ENCODE measurements at regions not wholly inside any gene's neighbourhood (a gene's known extent, or its start where the extent isn't known, plus 50 kb on each side); places are given as distances from the start of the nearest gene placed in this dataset.

GRCh38 chr17:73694491-73694890, 50.2 kb upstream of the SDK2 start:
- DNase-seq = no peak

GRCh38 chr17:73695035-73695738, 50.9 kb upstream of the SDK2 start:
- DNase-seq = no peak

GRCh38 chr17:73696251-73696650, 52.0 kb upstream of the SDK2 start:
- no peak for DNase-seq

- DNase-seq = no peak
Measured at GRCh38 chr17:73697872-73698271, 53.6 kb upstream of the SDK2 start.

GRCh38 chr17:73698966-73699365, 54.7 kb upstream of the SDK2 start:
- DNase-seq = no peak

GRCh38 chr17:73701701-73702100, 57.5 kb upstream of the SDK2 start:
- DNase-seq = no peak

GRCh38 chr17:73703192-73703591, 58.9 kb upstream of the SDK2 start:
- no peak for DNase-seq

- no peak for DNase-seq
Measured at GRCh38 chr17:73703917-73704316, 59.7 kb upstream of the SDK2 start.

- DNase-seq = peak; percentile 94
Measured at GRCh38 chr17:73705594-73705993, 61.3 kb upstream of the SDK2 start.

GRCh38 chr17:73706428-73706827, 62.2 kb upstream of the SDK2 start:
- no peak for DNase-seq

GRCh38 chr17:73706858-73707257, 62.6 kb upstream of the SDK2 start:
- DNase-seq = peak; percentile 37

- DNase-seq = no peak
Measured at GRCh38 chr17:73707358-73707757, 63.1 kb upstream of the SDK2 start.

GRCh38 chr17:73710095-73710592, 65.9 kb upstream of the SDK2 start:
- DNase-seq = peak; percentile 61

GRCh38 chr17:73711184-73711583, 66.9 kb upstream of the SDK2 start:
- DNase-seq = no peak

- no peak for DNase-seq
Measured at GRCh38 chr17:73711916-73712315, 67.7 kb upstream of the SDK2 start.

- no peak for DNase-seq
Measured at GRCh38 chr17:73713136-73713535, 68.9 kb upstream of the SDK2 start.

- DNase-seq = no peak
Measured at GRCh38 chr17:73715769-73716168, 71.5 kb upstream of the SDK2 start.

GRCh38 chr17:73717690-73718089, 73.4 kb upstream of the SDK2 start:
- DNase-seq = no peak

GRCh38 chr17:73718362-73718761, 74.1 kb upstream of the SDK2 start:
- no peak for DNase-seq

GRCh38 chr17:73718912-73719311, 74.7 kb upstream of the SDK2 start:
- DNase-seq = no peak

GRCh38 chr17:73719588-73720071, 75.4 kb upstream of the SDK2 start:
- DNase-seq = no peak

GRCh38 chr17:73720187-73720834, 76.1 kb upstream of the SDK2 start:
- DNase-seq = no peak

GRCh38 chr17:73722165-73722564, 77.9 kb upstream of the SDK2 start:
- DNase-seq = no peak

GRCh38 chr17:73723317-73723716, 79.1 kb upstream of the SDK2 start:
- DNase-seq = no peak
